T47D (cell line): ENCODE measurements at regions not wholly inside any gene's neighbourhood (a gene's known extent, or its start where the extent isn't known, plus 50 kb on each side); places are given as distances from the start of the nearest gene placed in this dataset.
"Not testable (repeated sequence)": the region's sequence is repeated elsewhere in the genome, so short reads cannot be mapped to it uniquely, and the experiment has no call there.

Experiments
- DNase-seq, 2 experiments: peaks; one replicate each; pipeline versions ENCODE4 v3.0.0 to v3.0.0-alpha.2; 2011 to 2012; ENCODE audit warnings: low read depth in 1 of 2, low spot score in 1 of 2
- JUND ChIP-seq: IDR thresholded peaks from 2 replicates; pipeline ENCODE4 v1.6.1; 2012; ENCODE audit warnings: low read depth
- in situ Hi-C: cut with HindIII; loops from 2 replicates; pipeline ENCODE4 v1.10.0; 2016; ENCODE audit warnings: low sequenced_read_pairs, low pct_unique_long_range_greater_than_20kb

DNA sequence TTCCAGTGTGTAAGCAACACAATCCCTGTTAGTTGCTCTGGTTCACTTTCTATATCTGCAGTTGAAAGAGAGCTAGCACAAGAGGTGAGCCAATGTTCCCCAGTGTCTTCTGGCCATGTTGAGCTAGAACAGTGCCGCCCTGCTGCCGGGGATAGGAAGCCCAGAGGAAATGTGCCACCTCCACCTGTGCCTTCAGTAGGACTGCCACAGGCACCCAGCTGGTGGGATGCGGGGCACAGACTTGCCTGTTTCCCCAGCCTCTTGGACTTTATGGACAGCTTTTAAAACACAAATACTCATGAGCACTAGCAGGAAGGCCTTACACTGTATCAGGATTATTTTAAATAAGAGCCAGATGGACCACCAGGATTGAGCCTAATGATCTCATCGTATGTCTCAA is 234.5 kb upstream of the COBL start:
- no peak for TF ChIP-seq JUND
- no peak for DNase-seq
- in situ Hi-C loops, result no loop called here

DNA sequence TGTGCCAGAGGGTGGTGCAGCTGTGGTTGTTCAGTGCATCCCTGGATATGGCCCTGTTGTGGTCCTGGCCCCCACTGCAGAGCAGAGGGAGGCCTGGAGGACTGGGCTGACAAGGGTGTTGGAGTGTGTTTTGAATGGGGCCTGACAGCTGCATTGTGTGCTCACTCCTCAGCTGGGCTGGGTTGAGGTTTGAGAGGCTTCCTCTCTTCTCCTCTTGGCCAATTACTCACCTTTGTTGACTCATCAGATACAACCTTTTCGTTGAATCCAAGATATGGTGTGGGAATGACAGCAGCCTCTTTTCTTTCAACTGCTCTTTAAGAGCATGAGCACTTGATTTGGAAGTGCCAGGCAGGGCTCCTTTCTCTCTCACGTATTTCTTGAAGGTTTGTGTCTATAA is 228.5 kb upstream of the COBL start:
- TF ChIP-seq JUND, result no peak
- in situ Hi-C loops, result no loop called here
- DNase-seq, result no peak

DNA sequence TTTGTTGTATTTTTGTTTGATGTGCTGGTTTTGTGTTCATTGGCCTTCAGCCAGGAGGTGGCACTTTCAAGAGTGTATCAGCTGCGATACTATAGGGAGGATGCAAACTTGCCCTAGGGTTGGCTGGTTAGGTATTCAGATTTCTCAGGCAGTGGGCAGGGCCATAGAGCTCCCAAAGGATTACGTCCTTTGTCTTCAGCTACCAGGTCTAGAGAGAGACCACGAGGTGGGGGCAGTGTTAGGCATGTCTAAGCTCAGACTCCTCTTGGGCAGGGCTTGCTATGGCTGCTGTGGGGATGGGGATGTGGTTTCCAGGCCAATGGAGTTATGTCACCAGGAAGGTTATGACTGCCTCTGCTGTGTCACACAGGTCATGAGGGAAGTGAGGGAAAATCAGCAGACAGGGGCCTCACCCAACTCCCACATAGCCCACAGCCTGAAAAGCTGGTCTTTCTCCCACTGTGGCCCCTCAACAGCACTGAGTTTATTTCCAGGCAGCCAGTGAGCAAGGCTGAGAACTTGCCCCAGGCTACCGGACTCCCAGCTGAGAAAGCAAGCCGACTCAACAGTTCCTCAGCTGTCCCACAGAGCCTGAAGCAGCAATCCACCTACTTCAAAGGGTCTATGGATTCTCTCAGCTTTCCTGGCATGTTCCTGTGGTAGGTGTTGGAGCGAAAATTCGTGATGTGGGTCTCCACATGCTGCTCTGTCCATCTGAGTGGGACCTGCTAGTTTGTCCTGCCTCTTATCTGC is 227.4 kb upstream of the COBL start:
- in situ Hi-C loops, result no loop called here
- DNase-seq, result no peak
- TF ChIP-seq JUND, result no peak

- in situ Hi-C loops, DNase-seq: not testable (repeated sequence)
Measured at GRCh38 chr7:51540906-51541305, 224.3 kb upstream of the COBL start.

- DNase-seq, result no peak
- in situ Hi-C loops, result no loop called here
- TF ChIP-seq JUND, result no peak
Measured at GRCh38 chr7:51539840-51540239, 223.2 kb upstream of the COBL start.

DNA sequence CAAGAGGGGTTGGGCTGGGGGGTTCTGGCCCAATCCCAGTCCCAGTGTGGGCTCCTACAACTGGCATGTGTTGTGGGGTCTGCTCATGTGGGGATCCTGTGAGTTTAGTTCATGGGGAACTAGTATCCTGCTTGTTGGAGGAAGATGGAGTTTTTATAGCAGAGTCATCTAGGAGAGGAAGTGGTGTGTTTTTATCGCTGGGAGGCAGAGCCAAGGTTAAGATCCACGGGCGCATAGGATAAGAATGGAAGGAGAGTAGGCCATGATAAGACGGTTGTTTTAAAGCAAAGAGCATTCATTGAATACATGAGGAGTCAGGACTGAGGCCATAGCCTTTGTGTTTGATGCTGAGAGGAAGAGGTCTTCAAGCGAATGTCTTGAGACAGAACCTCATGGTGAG is 211.6 kb upstream of the COBL start:
- in situ Hi-C loops, result no loop called here
- TF ChIP-seq JUND, result no peak
- DNase-seq, result no peak

- in situ Hi-C loops, result no loop called here
- no peak for DNase-seq
- no peak for TF ChIP-seq JUND
Measured at GRCh38 chr7:51521694-51522312, 205.2 kb upstream of the COBL start.

GRCh38 chr7:51521054-51521453 is 204.4 kb upstream of the COBL start:
- no peak for TF ChIP-seq JUND
- DNase-seq, result no peak
- in situ Hi-C loops, result no loop called here

GRCh38 chr7:51518646-51519045 is 202.0 kb upstream of the COBL start:
- in situ Hi-C loops, result no loop called here
- no peak for DNase-seq
- no peak for TF ChIP-seq JUND

DNA sequence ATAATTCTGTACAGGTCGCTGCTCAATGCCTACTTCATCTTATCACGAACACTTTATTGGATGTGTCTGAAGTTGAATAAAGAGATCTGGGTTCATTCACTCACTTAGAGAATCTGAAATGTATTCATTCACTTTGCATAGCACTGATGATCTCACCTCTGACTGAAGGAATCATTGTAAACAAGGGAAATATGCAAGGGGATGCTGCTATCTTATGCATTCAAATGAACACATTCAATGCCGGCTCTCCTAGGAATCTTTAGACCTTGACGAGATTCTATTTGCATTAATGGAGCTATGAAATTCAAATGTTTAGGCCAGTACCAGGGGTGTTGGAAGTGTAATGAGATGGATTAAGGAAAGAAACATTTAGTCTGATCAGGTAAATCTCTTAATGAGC is 200.6 kb upstream of the COBL start:
- DNase-seq, result no peak
- no peak for TF ChIP-seq JUND
- in situ Hi-C loops, result no loop called here

GRCh38 chr7:51501620-51502019 is 185.0 kb upstream of the COBL start:
- DNase-seq, result no peak
- TF ChIP-seq JUND, result no peak
- in situ Hi-C loops, result no loop called here

GRCh38 chr7:51482976-51483375 is 166.4 kb upstream of the COBL start:
- TF ChIP-seq JUND, result no peak
- in situ Hi-C loops, result no loop called here
- DNase-seq, result no peak

DNA sequence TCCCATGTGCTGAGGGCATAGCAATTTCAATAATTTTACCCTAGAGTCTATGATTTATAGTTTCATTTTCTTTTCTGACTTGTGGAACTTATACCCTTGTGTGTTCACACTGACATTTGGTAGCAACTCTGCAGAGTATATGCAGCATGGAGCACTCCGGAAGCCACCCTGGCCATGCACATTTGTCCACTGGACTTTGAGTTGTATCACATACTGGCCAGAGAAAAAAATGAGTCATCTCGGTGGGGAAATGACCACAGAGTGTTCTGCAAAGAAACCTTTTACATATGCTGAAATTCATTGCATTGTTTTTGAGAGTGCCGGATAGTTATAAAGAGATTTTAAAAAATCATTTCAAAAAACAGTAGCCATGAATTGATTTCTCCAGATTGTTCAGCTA is 164.8 kb upstream of the COBL start:
- in situ Hi-C loops, result no loop called here
- no peak for DNase-seq

DNA sequence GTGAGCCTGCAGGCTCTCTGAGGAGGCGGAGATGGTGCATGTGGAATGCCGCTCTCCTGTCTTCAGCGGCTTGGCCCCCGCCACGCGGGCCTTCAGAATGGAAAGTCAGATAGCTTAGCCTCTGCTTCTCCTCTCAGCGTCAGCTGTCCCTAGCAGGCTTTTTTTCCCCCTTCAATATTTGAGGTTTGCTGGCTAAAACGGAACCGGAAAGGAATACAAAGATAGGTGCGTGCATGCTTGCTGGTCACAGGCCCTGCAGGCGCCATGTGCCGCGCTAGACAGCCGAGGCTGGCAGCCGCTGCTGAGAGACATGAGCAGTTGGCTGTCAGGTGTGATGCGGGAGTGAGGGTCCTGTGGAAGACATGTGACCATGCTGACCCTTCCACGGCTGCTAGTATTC is 161.2 kb upstream of the COBL start:
- TF ChIP-seq JUND, result no peak
- in situ Hi-C loops, result no loop called here
- DNase-seq, result no peak

More for the DNA sequence above, 164.8 kb upstream of the COBL start:
- no peak for TF ChIP-seq JUND
